HUES6 (cell line): ENCODE measurements at regions not wholly inside any gene's neighbourhood (a gene's known extent, or its start where the extent isn't known, plus 50 kb on each side); places are given as distances from the start of the nearest gene placed in this dataset.

Experiments
- H3K27ac ChIP-seq: 2 replicates; pipeline ENCODE4 v1.7.0; 2013; ENCODE audit warnings: low read depth, mild to moderate bottlenecking, low read length, inconsistent platforms
- H3K27me3 ChIP-seq: 2 replicates; pipeline ENCODE4 v1.6.1; 2013; ENCODE audit warnings: low read length; ENCODE audit not compliant: control insufficient read depth, insufficient read depth
- H3K36me3 ChIP-seq: 2 replicates; pipeline ENCODE4 v1.6.1; 2013; ENCODE audit warnings: low read length; ENCODE audit not compliant: control insufficient read depth, insufficient read depth
- H3K4me1 ChIP-seq: 2 replicates; pipeline ENCODE4 v1.6.1; 2013; ENCODE audit warnings: low read length; ENCODE audit not compliant: control insufficient read depth, insufficient read depth
- H3K4me3 ChIP-seq: 2 replicates; pipeline ENCODE4 v1.5.1; 2013; ENCODE audit warnings: low read depth, low read length
- H3K9ac ChIP-seq: one replicate; pipeline ENCODE4 v1.6.1; 2013; ENCODE audit warnings: mild to moderate bottlenecking, low read length
- H3K9me3 ChIP-seq: 2 replicates; pipeline ENCODE4 v1.6.1; 2013; ENCODE audit warnings: low read depth, low read length; ENCODE audit not compliant: control insufficient read depth, insufficient read depth

GRCh38 chr22:47963660-47964059 lies 1201.2 kb downstream of the TBC1D22A start:
- no peak overlapping the region for H3K27ac ChIP-seq
- H3K36me3 ChIP-seq, result no peaks in the 10 kb centered on the region
- peaks cover 68% of the 10 kb centered on the region; the same call in 1 of the 2 replicates for H3K9me3 ChIP-seq
- H3K4me3 ChIP-seq, result no peak overlapping the region
- no peaks in the 10 kb centered on the region for H3K4me1 ChIP-seq
- H3K27me3 ChIP-seq, result no peaks in the 10 kb centered on the region
- no peak overlapping the region for H3K9ac ChIP-seq

GRCh38 chr22:47957649-47958048 lies 1195.2 kb downstream of the TBC1D22A start:
- Histone ChIP-seq H3K27me3 (no peaks in the 10 kb centered on the region), H3K9me3 (peaks cover 34% of the 10 kb centered on the region)

GRCh38 chr22:47954107-47954506 lies 1191.7 kb downstream of the TBC1D22A start:
- Histone ChIP-seq H3K9me3 (peaks cover 42% of the 10 kb centered on the region), H3K4me1 (no peaks in the 10 kb centered on the region), H3K27me3 (no peaks in the 10 kb centered on the region; the same call in 1 of the 2 replicates), H3K4me3 (no peak overlapping the region), H3K27ac (no peak overlapping the region), H3K36me3 (no peaks in the 10 kb centered on the region), H3K9ac (no peak overlapping the region)

More at GRCh38 chr22:47957649-47958048, 1195.2 kb downstream of the TBC1D22A start:
- no peak overlapping the region for H3K27ac ChIP-seq
- H3K9ac ChIP-seq, result no peak overlapping the region
- no peak overlapping the region for H3K4me3 ChIP-seq
- no peaks in the 10 kb centered on the region for H3K36me3 ChIP-seq
- H3K4me1 ChIP-seq, result no peaks in the 10 kb centered on the region

- Histone ChIP-seq H3K4me1 (no peaks in the 10 kb centered on the region), H3K4me3 (no peak overlapping the region), H3K36me3 (no peaks in the 10 kb centered on the region), H3K9ac (no peak overlapping the region), H3K9me3 (peaks cover 82% of the 10 kb centered on the region; the same call in 1 of the 2 replicates), H3K27ac (no peak overlapping the region), H3K27me3 (no peaks in the 10 kb centered on the region; the same call in 1 of the 2 replicates)
Measured at GRCh38 chr22:47944941-47945340, 1182.5 kb downstream of the TBC1D22A start.

- no peak overlapping the region for H3K9ac ChIP-seq
- no peaks in the 10 kb centered on the region for H3K4me1 ChIP-seq
- no peaks in the 10 kb centered on the region for H3K36me3 ChIP-seq
- H3K9me3 ChIP-seq, result peaks cover 76% of the 10 kb centered on the region; the same call in 1 of the 2 replicates
- no peaks in the 10 kb centered on the region; the same call in 1 of the 2 replicates for H3K27me3 ChIP-seq
- H3K4me3 ChIP-seq, result no peak overlapping the region
- H3K27ac ChIP-seq, result no peak overlapping the region
Measured at GRCh38 chr22:47943729-47944700, 1181.6 kb downstream of the TBC1D22A start.

- Histone ChIP-seq H3K9me3 (peaks cover 60% of the 10 kb centered on the region; the same call in 1 of the 2 replicates), H3K36me3 (no peaks in the 10 kb centered on the region), H3K4me3 (no peak overlapping the region), H3K27ac (no peak overlapping the region), H3K27me3 (no peaks in the 10 kb centered on the region), H3K4me1 (no peaks in the 10 kb centered on the region), H3K9ac (no peak overlapping the region)
Measured at GRCh38 chr22:47940211-47940610, 1177.8 kb downstream of the TBC1D22A start.

GRCh38 chr22:47933891-47934290 lies 1171.4 kb downstream of the TBC1D22A start:
- no peaks in the 10 kb centered on the region for H3K27me3 ChIP-seq
- peaks cover 58% of the 10 kb centered on the region; the same call in 1 of the 2 replicates for H3K9me3 ChIP-seq
- H3K4me1 ChIP-seq, result no peaks in the 10 kb centered on the region
- H3K27ac ChIP-seq, result no peak overlapping the region
- no peaks in the 10 kb centered on the region for H3K36me3 ChIP-seq
- H3K4me3 ChIP-seq, result no peak overlapping the region
- H3K9ac ChIP-seq, result no peak overlapping the region

GRCh38 chr22:47933226-47933625 lies 1170.8 kb downstream of the TBC1D22A start:
- no peak overlapping the region for H3K27ac ChIP-seq
- no peaks in the 10 kb centered on the region for H3K4me1 ChIP-seq
- no peaks in the 10 kb centered on the region for H3K27me3 ChIP-seq
- H3K4me3 ChIP-seq, result no peak overlapping the region
- H3K9ac ChIP-seq, result no peak overlapping the region
- H3K9me3 ChIP-seq, result peaks cover 61% of the 10 kb centered on the region; the same call in 1 of the 2 replicates
- H3K36me3 ChIP-seq, result no peaks in the 10 kb centered on the region

GRCh38 chr22:47929646-47930185 lies 1167.3 kb downstream of the TBC1D22A start:
- Histone ChIP-seq H3K4me3 (no peak overlapping the region), H3K9me3 (peaks cover 78% of the 10 kb centered on the region; the same call in 1 of the 2 replicates)

GRCh38 chr22:47929073-47929472 lies 1166.6 kb downstream of the TBC1D22A start:
- no peak overlapping the region for H3K9ac ChIP-seq
- H3K9me3 ChIP-seq, result peaks cover 81% of the 10 kb centered on the region
- H3K27me3 ChIP-seq, result no peaks in the 10 kb centered on the region
- no peak overlapping the region for H3K4me3 ChIP-seq
- H3K27ac ChIP-seq, result no peak overlapping the region
- no peaks in the 10 kb centered on the region for H3K36me3 ChIP-seq
- H3K4me1 ChIP-seq, result no peaks in the 10 kb centered on the region

More at GRCh38 chr22:47929646-47930185, 1167.3 kb downstream of the TBC1D22A start:
- H3K4me1 ChIP-seq, result no peaks in the 10 kb centered on the region
- no peak overlapping the region for H3K27ac ChIP-seq
- no peaks in the 10 kb centered on the region for H3K27me3 ChIP-seq
- H3K9ac ChIP-seq, result no peak overlapping the region
- no peaks in the 10 kb centered on the region for H3K36me3 ChIP-seq

- H3K9me3 ChIP-seq, result peaks cover 81% of the 10 kb centered on the region
- H3K9ac ChIP-seq, result no peak overlapping the region
- H3K27me3 ChIP-seq, result no peaks in the 10 kb centered on the region
- H3K4me1 ChIP-seq, result no peaks in the 10 kb centered on the region
- no peaks in the 10 kb centered on the region for H3K36me3 ChIP-seq
- H3K4me3 ChIP-seq, result no peak overlapping the region
- H3K27ac ChIP-seq, result no peak overlapping the region
Measured at GRCh38 chr22:47928631-47929030, 1166.2 kb downstream of the TBC1D22A start.
